OCI-LY1 (cell line): ENCODE measurements at regions not wholly inside any gene's neighbourhood (a gene's known extent, or its start where the extent isn't known, plus 50 kb on each side); places are given as distances from the start of the nearest gene placed in this dataset.

Experiments
- H2AFZ ChIP-seq: fragments of 200-600 bp; sonication (generic), shearing (Covaris generic); 2 replicates; pipeline ENCODE4 v1.6.0; 2014; ENCODE audit warnings: antibody characterized with exemption, mild to moderate bottlenecking, low read length
- H3F3A ChIP-seq: fragments of 200-600 bp; sonication (generic), shearing (Covaris generic); 2 replicates; pipeline ENCODE4 v1.6.0; 2014; ENCODE audit warnings: mild to moderate bottlenecking, antibody characterized with exemption, low read length, moderate library complexity; ENCODE audit not compliant: insufficient read depth
- H3K27ac ChIP-seq: fragments of 200-600 bp; sonication (generic); 2 replicates; pipeline ENCODE4 v1.5.1; 2014; ENCODE audit warnings: low read length, mixed run types, mild to moderate bottlenecking, low read depth; ENCODE audit not compliant: poor library complexity, severe bottlenecking
- H3K27me3 ChIP-seq: fragments of 200-600 bp; sonication (generic); 2 replicates; pipeline ENCODE4 v1.6.0; 2014; ENCODE audit warnings: antibody characterized with exemption, mild to moderate bottlenecking, low read length, moderate library complexity; ENCODE audit not compliant: insufficient read depth
- H3K36me3 ChIP-seq: fragments of 200-600 bp; sonication (generic); 2 replicates; pipeline ENCODE4 v1.6.1; 2014; ENCODE audit warnings: mild to moderate bottlenecking, antibody characterized with exemption, low read length, moderate library complexity, mixed read lengths; ENCODE audit not compliant: insufficient read depth
- H3K4me1 ChIP-seq: fragments of 200-600 bp; sonication (generic); 2 replicates; pipeline ENCODE4 v1.5.1; 2014; ENCODE audit warnings: mild to moderate bottlenecking, low read length, moderate library complexity; ENCODE audit not compliant: insufficient read depth, severe bottlenecking
- H3K4me2 ChIP-seq: fragments of 200-600 bp; sonication (generic), shearing (Covaris generic); 2 replicates; pipeline ENCODE4 v1.6.1; 2014; ENCODE audit warnings: low read length
- H3K4me3 ChIP-seq: fragments of 200-600 bp; sonication (generic); 2 replicates; pipeline ENCODE4 v1.5.1; 2014; ENCODE audit warnings: low read length, low read depth, mild to moderate bottlenecking, mixed read lengths; ENCODE audit not compliant: poor library complexity, severe bottlenecking
- H3K79me2 ChIP-seq: fragments of 200-600 bp; shearing (Covaris generic); 2 replicates; pipeline ENCODE4 v1.6.1; 2016; ENCODE audit warnings: mixed run types, low read length, mixed read lengths; ENCODE audit not compliant: insufficient read depth
- H3K9ac ChIP-seq: fragments of 200-600 bp; sonication (generic), shearing (Covaris generic); 2 replicates; pipeline ENCODE4 v1.6.1; 2014; ENCODE audit warnings: mild to moderate bottlenecking, low read length, mixed read lengths
- H3K9me2 ChIP-seq: fragments of 200-600 bp; sonication (generic), shearing (Covaris generic); 2 replicates; pipeline ENCODE4 v1.6.1; 2014; ENCODE audit warnings: low read depth, mild to moderate bottlenecking, low read length, mixed read lengths
- H3K9me3 ChIP-seq: fragments of 200-600 bp; shearing (Covaris generic); 2 replicates; pipeline ENCODE4 v1.6.1; 2014; ENCODE audit warnings: low read length, mixed read lengths
- H4K20me1 ChIP-seq: fragments of 200-600 bp; sonication (generic), shearing (Covaris generic); 2 replicates; pipeline ENCODE4 v1.6.0; 2016; ENCODE audit warnings: mild to moderate bottlenecking, low read length; ENCODE audit not compliant: insufficient read depth
- CTCF ChIP-seq: fragments of 200-600 bp; sonication (generic), shearing (Covaris generic); IDR thresholded peaks from 2 replicates; pipeline ENCODE4 v1.5.1; 2017; ENCODE audit warnings: mild to moderate bottlenecking, antibody characterized with exemption, low read length, moderate library complexity, mixed read lengths
- EZH2 ChIP-seq: fragments of 200-600 bp; sonication (generic), shearing (Covaris generic); IDR thresholded peaks from 2 replicates; pipeline ENCODE4 v1.8.0; 2017; ENCODE audit warnings: borderline replicate concordance, mixed run types, mild to moderate bottlenecking, antibody characterized with exemption, low read length, moderate library complexity, mixed read lengths

- Histone ChIP-seq H3K9ac (no peak overlapping the region), H3K9me2 (no peaks in the 10 kb centered on the region), H3K4me1 (no peaks in the 10 kb centered on the region), H3K4me2 (no peak overlapping the region), H3K79me2 (no peaks in the 10 kb centered on the region), H3K9me3 (no peaks in the 10 kb centered on the region), H3K36me3 (no peaks in the 10 kb centered on the region), H4K20me1 (no peaks in the 10 kb centered on the region), H3K27ac (no peak overlapping the region), H3F3A (no peaks in the 10 kb centered on the region), H3K27me3 (no peaks in the 10 kb centered on the region), H3K4me3 (no peak overlapping the region), H2AFZ (no peak overlapping the region)
- TF ChIP-seq EZH2 (no peak), CTCF (no peak)
Observed at GRCh38 chr6:160804639-160805038, 102.6 kb downstream of the PLG start.

GRCh38 chr6:160808263-160808662 is 106.2 kb downstream of the PLG start:
- no peaks in the 10 kb centered on the region for H3K79me2 ChIP-seq
- no peak overlapping the region for H3K9ac ChIP-seq
- H4K20me1 ChIP-seq = no peaks in the 10 kb centered on the region
- no peak overlapping the region for H3K4me2 ChIP-seq
- H3K9me3 ChIP-seq = no peaks in the 10 kb centered on the region
- H2AFZ ChIP-seq = no peak overlapping the region
- no peaks in the 10 kb centered on the region for H3F3A ChIP-seq
- no peaks in the 10 kb centered on the region for H3K9me2 ChIP-seq
- H3K27ac ChIP-seq = no peak overlapping the region
- H3K4me1 ChIP-seq = no peaks in the 10 kb centered on the region
- H3K36me3 ChIP-seq = no peaks in the 10 kb centered on the region
- no peak for TF ChIP-seq EZH2
- TF ChIP-seq CTCF = no peak
- H3K4me3 ChIP-seq = no peak overlapping the region
- no peaks in the 10 kb centered on the region for H3K27me3 ChIP-seq

- Histone ChIP-seq H3K27ac (no peak overlapping the region), H2AFZ (no peak overlapping the region), H3F3A (no peaks in the 10 kb centered on the region), H3K4me1 (no peaks in the 10 kb centered on the region), H3K9me2 (no peaks in the 10 kb centered on the region), H3K27me3 (no peaks in the 10 kb centered on the region), H3K9ac (no peak overlapping the region), H3K36me3 (no peaks in the 10 kb centered on the region), H3K4me3 (no peak overlapping the region), H3K4me2 (no peak overlapping the region), H4K20me1 (no peaks in the 10 kb centered on the region), H3K9me3 (no peaks in the 10 kb centered on the region), H3K79me2 (no peaks in the 10 kb centered on the region)
- no peak for TF ChIP-seq EZH2
- TF ChIP-seq CTCF = no peak
Observed at GRCh38 chr6:160810238-160810637, 108.2 kb downstream of the PLG start.
